SK-N-SH (cell line): ENCODE measurements at regions not wholly inside any gene's neighbourhood (a gene's known extent, or its start where the extent isn't known, plus 50 kb on each side); places are given as distances from the start of the nearest gene placed in this dataset.

ENCODE experiments used
- CTCF ChIA-PET: fragments of 300-600, 350-600 bp; formaldehyde crosslinking; extraction: SDS; loops from one replicate; lab custom pipeline; 2021; lab: Yijun Ruan, JAX
- POLR2A ChIA-PET: fragments of 350-600 bp; sonication (Branson Sonifier 250); formaldehyde crosslinking; extraction: SDS; loops from one replicate; lab custom pipeline; 2020; ENCODE audit warnings: antibody characterized with exemption, inconsistent platforms; lab: Yijun Ruan, JAX
- DNase-seq: peaks from one replicate; pipeline ENCODE4 v3.0.0; 2012
- H2AFZ ChIP-seq: fragments of 200-600 bp; sonication (generic); 2 replicates; pipeline ENCODE4 v1.8.1; 2016; ENCODE audit warnings: antibody characterized with exemption, mild to moderate bottlenecking, low read depth
- H3F3A ChIP-seq: fragments of 200-600 bp; sonication (generic); replicated peaks from 2 replicates; pipeline ENCODE3; 2016; ENCODE audit warnings: antibody characterized with exemption, mild to moderate bottlenecking; ENCODE audit not compliant: insufficient read depth
- H3K27ac ChIP-seq, 2 experiments: fragments of 200-500 bp in 1 of 2; fragments of 200-600 bp in 1 of 2; sonication (Bioruptor generic) in 1 of 2; sonication (generic), shearing (Covaris generic) in 1 of 2; 2 replicates each; pipeline versions ENCODE4 v1.5.1 to v1.6.1; 2014 to 2016; ENCODE audit warnings: low read depth in 2 of 2, inconsistent platforms in 1 of 2, low read length in 1 of 2, mild to moderate bottlenecking in 1 of 2, mixed read lengths in 1 of 2
- H3K27me3 ChIP-seq: fragments of 200-600 bp; sonication (generic), shearing (Covaris generic); 2 replicates; pipeline ENCODE4 v1.6.1; 2016; ENCODE audit warnings: mixed run types; ENCODE audit not compliant: insufficient read depth
- H3K36me3 ChIP-seq, 2 experiments: fragments of 200-500 bp in 1 of 2; fragments of 200-600 bp in 1 of 2; sonication (Bioruptor generic) in 1 of 2; sonication (generic) in 1 of 2; replicated peaks in 1 of 2; 2 replicates each; pipeline versions ENCODE3 to v1.5.1; 2014 to 2016; ENCODE audit warnings: low read length in 1 of 2, mild to moderate bottlenecking in 1 of 2; ENCODE audit not compliant: insufficient read depth in 2 of 2, control insufficient read depth in 1 of 2
- H3K4me1 ChIP-seq, 2 experiments: fragments of 200-500 bp in 1 of 2; fragments of 200-600 bp in 1 of 2; sonication (Bioruptor generic) in 1 of 2; sonication (generic), shearing (Covaris generic) in 1 of 2; 2 replicates each; pipeline versions ENCODE4 v1.5.1 to v1.6.1; 2014 to 2016; ENCODE audit warnings: low read depth in 1 of 2, low read length in 1 of 2, mixed run types in 1 of 2; ENCODE audit not compliant: insufficient read depth in 2 of 2, control insufficient read depth in 1 of 2
- H3K4me2 ChIP-seq: fragments of 200-600 bp; sonication (generic), shearing (Covaris generic); 2 replicates; pipeline ENCODE4 v1.6.1; 2017; ENCODE audit warnings: mixed run types
- H3K4me3 ChIP-seq, 2 experiments: fragments of 200-500 bp in 1 of 2; fragments of 200-600 bp in 1 of 2; sonication (Bioruptor generic) in 1 of 2; sonication (generic), shearing (Covaris generic) in 1 of 2; 2 replicates each; pipeline versions ENCODE4 v1.5.1 to v1.8.1; 2014 to 2016; ENCODE audit warnings: low read depth in 2 of 2, inconsistent platforms in 1 of 2, low read length in 1 of 2, mild to moderate bottlenecking in 1 of 2, mixed read lengths in 1 of 2, moderate library complexity in 1 of 2
- H3K79me2 ChIP-seq: fragments of 200-600 bp; sonication (generic); 2 replicates; pipeline ENCODE4 v1.8.1; 2017; ENCODE audit warnings: mild to moderate bottlenecking; ENCODE audit not compliant: insufficient read depth
- H3K9ac ChIP-seq: fragments of 200-600 bp; sonication (generic); 2 replicates; pipeline ENCODE4 v1.6.1; 2017; ENCODE audit warnings: mixed run types
- H3K9me2 ChIP-seq: fragments of 200-600 bp; sonication (generic); 2 replicates; pipeline ENCODE4 v1.6.1; 2017; ENCODE audit warnings: mixed run types
- H3K9me3 ChIP-seq: fragments of 200-600 bp; sonication (generic); 2 replicates; pipeline ENCODE4 v1.6.1; 2017; ENCODE audit warnings: mixed run types, mild to moderate bottlenecking, moderate library complexity
- H4K20me1 ChIP-seq: fragments of 200-600 bp; sonication (generic); 2 replicates; pipeline ENCODE4 v1.6.1; 2017; ENCODE audit warnings: mild to moderate bottlenecking, mixed run types; ENCODE audit not compliant: insufficient read depth
- CHD2 ChIP-seq: fragments of 150-350 bp; IDR thresholded peaks from 2 replicates; pipeline ENCODE4 v1.6.1; 2018; ENCODE audit warnings: low read length; ENCODE audit not compliant: partially characterized antibody
- CTCF ChIP-seq: fragments of 200-600 bp; sonication (generic); IDR thresholded peaks from 2 replicates; pipeline ENCODE4 v1.6.1; 2017; ENCODE audit warnings: antibody characterized with exemption, mild to moderate bottlenecking, moderate library complexity
- ELF1 ChIP-seq: IDR thresholded peaks from 2 replicates; pipeline ENCODE4 v1.4.0; 2012
- EZH2phosphoT487 ChIP-seq: fragments of 200-600 bp; sonication (generic); IDR thresholded peaks from 2 replicates; pipeline ENCODE4 v1.6.1; 2017; ENCODE audit warnings: low read depth, mixed run types, mild to moderate bottlenecking, antibody characterized with exemption, moderate library complexity, borderline replicate concordance
- FOSL2 ChIP-seq: IDR thresholded peaks from 2 replicates; pipeline ENCODE4 v1.4.0; 2012; ENCODE audit warnings: low read depth, mild to moderate bottlenecking, moderate library complexity, borderline replicate concordance
- FOXM1 ChIP-seq: IDR thresholded peaks from 2 replicates; pipeline ENCODE4 v1.4.0; 2012; ENCODE audit warnings: low read depth, mild to moderate bottlenecking
- GATA2 ChIP-seq: sonication (generic); formaldehyde crosslinking; IDR thresholded peaks from 2 replicates; pipeline ENCODE4 v1.5.0; 2020; ENCODE audit warnings: mild to moderate bottlenecking, missing genetic modification reagents
- IRF3 ChIP-seq: fragments of 150-350 bp; IDR thresholded peaks from 2 replicates; pipeline ENCODE4 v1.6.1; 2016; ENCODE audit warnings: mild to moderate bottlenecking, low read depth, low read length
- MAX ChIP-seq: IDR thresholded peaks from 2 replicates; pipeline ENCODE4 v1.4.0; 2012; ENCODE audit warnings: low read depth
- MEF2A ChIP-seq: IDR thresholded peaks from 2 replicates; pipeline ENCODE4 v1.4.0; 2012; ENCODE audit warnings: low read depth, borderline replicate concordance
- MXI1 ChIP-seq: IDR thresholded peaks from 2 replicates; pipeline ENCODE4 v1.6.1; 2012; ENCODE audit warnings: mild to moderate bottlenecking, low read depth, low read length, improper control_type of control experiment
- NFIC ChIP-seq: IDR thresholded peaks from 2 replicates; pipeline ENCODE4 v1.4.0; 2012; ENCODE audit warnings: borderline replicate concordance
- NRF1 ChIP-seq: IDR thresholded peaks from 2 replicates; pipeline ENCODE4 v1.6.1; 2012; ENCODE audit warnings: low read depth, mild to moderate bottlenecking, low read length
- PBX3 ChIP-seq: IDR thresholded peaks from 2 replicates; pipeline ENCODE4; 2012
- RAD21 ChIP-seq: IDR thresholded peaks from 2 replicates; pipeline ENCODE4 v1.6.1; 2012; ENCODE audit warnings: mild to moderate bottlenecking, low read length
- RCOR1 ChIP-seq: fragments of 150-350 bp; IDR thresholded peaks from 2 replicates; pipeline ENCODE4 v1.6.1; 2017; ENCODE audit warnings: antibody characterized with exemption, low read length
- RFX5 ChIP-seq: IDR thresholded peaks from 2 replicates; pipeline ENCODE4 v1.6.1; 2012; ENCODE audit warnings: mild to moderate bottlenecking, improper control_type of control experiment, low read length
- TAF1 ChIP-seq: IDR thresholded peaks from 2 replicates; pipeline ENCODE4 v1.6.1; 2012; ENCODE audit warnings: low read depth, mild to moderate bottlenecking, low read length, moderate library complexity, borderline replicate concordance
- TCF12 ChIP-seq: IDR thresholded peaks from 2 replicates; pipeline ENCODE4 v1.4.0; 2012
- TEAD4 ChIP-seq: IDR thresholded peaks from 2 replicates; pipeline ENCODE4 v1.4.0; 2012; ENCODE audit warnings: mild to moderate bottlenecking, borderline replicate concordance; ENCODE audit not compliant: insufficient read depth
- USF2 ChIP-seq: fragments of 150-350 bp; IDR thresholded peaks from 2 replicates; pipeline ENCODE4 v1.6.1; 2017; ENCODE audit warnings: antibody characterized with exemption, low read length, low read depth, borderline replicate concordance
- ZBTB33 ChIP-seq: IDR thresholded peaks from 2 replicates; pipeline ENCODE4 v1.4.0; 2012; ENCODE audit warnings: low read depth, borderline replicate concordance
- WGBS: methylation state at CpG from one replicate; pipeline ENCODE4 v1.1.6; 2017; ENCODE audit warnings: low lambda C conversion rate; 5-methylcytosine and 5-hydroxymethylcytosine counted together

GRCh38 chr18:78773303-78773755 lies 206.3 kb upstream of the SALL3 start:
- no peak overlapping the region for H3K4me3 ChIP-seq
- no peaks in the 10 kb centered on the region for H3K4me1 ChIP-seq
- no peaks in the 10 kb centered on the region for H4K20me1 ChIP-seq
- H3K4me2 ChIP-seq = no peak overlapping the region
- H3K27me3 ChIP-seq = peaks cover 36% of the 10 kb centered on the region
- no peaks in the 10 kb centered on the region for H3F3A ChIP-seq
- TF ChIP-seq NFIC = no peak
- no peak for TF ChIP-seq ELF1
- TF ChIP-seq GATA2 (CRISPR knock-in tag) = no peak
- TF ChIP-seq PBX3 = no peak
- TF ChIP-seq CHD2 = no peak
- TF ChIP-seq MXI1 = no peak
- no peak for TF ChIP-seq TAF1
- TF ChIP-seq FOSL2 = no peak
- TF ChIP-seq MAX = no peak
- TF ChIP-seq EZH2phosphoT487 = no peak
- no peak for TF ChIP-seq USF2
- no peak for TF ChIP-seq CTCF
- no peak for TF ChIP-seq RFX5
- no peak for TF ChIP-seq TEAD4
- no peak for TF ChIP-seq RCOR1
- DNase-seq = no peak
- POLR2A ChIA-PET = no interaction called here
- H3K9ac ChIP-seq = no peak overlapping the region
- no peak overlapping the region for H3K27ac ChIP-seq
- H3K36me3 ChIP-seq = no peaks in the 10 kb centered on the region
- no peak overlapping the region for H2AFZ ChIP-seq
- H3K79me2 ChIP-seq = no peaks in the 10 kb centered on the region
- CTCF ChIA-PET = interaction anchor here (1.1 kb wide), 1 partner anchor 16 kb away, joined by 3 read pairs; no protein-coding TSS in a partner anchor
- no peaks in the 10 kb centered on the region for H3K9me3 ChIP-seq
- H3K9me2 ChIP-seq = no peaks in the 10 kb centered on the region
- WGBS = 7% methylated on average over 3 of the region's 7 CpGs

GRCh38 chr18:78773819-78774218 lies 205.8 kb upstream of the SALL3 start:
- no peak overlapping the region for H3K9ac ChIP-seq
- WGBS = 4% methylated on average over 7 of the region's 9 CpGs
- no peaks in the 10 kb centered on the region for H3K9me3 ChIP-seq
- H3K27me3 ChIP-seq = peaks cover 35% of the 10 kb centered on the region
- no peaks in the 10 kb centered on the region for H4K20me1 ChIP-seq
- H3K9me2 ChIP-seq = no peaks in the 10 kb centered on the region
- H3K4me1 ChIP-seq = no peaks in the 10 kb centered on the region
- H3K27ac ChIP-seq = no peak overlapping the region
- no peaks in the 10 kb centered on the region for H3K79me2 ChIP-seq
- no peaks in the 10 kb centered on the region for H3K36me3 ChIP-seq
- H2AFZ ChIP-seq = no peak overlapping the region
- no peak overlapping the region for H3K4me2 ChIP-seq
- DNase-seq = no peak
- H3F3A ChIP-seq = no peaks in the 10 kb centered on the region
- CTCF ChIA-PET = interaction anchor here (1.1 kb wide), 1 partner anchor 15 kb away, joined by 3 read pairs; no protein-coding TSS in a partner anchor
- H3K4me3 ChIP-seq = no peak overlapping the region
- POLR2A ChIA-PET = no interaction called here
- TF ChIP-seq MEF2A (no peak), ZBTB33 (no peak), NRF1 (no peak), CHD2 (no peak), MXI1 (no peak), TCF12 (no peak), RAD21 (no peak), TEAD4 (no peak), FOXM1 (no peak), IRF3 (no peak)
